DOHH2 (cell line): ENCODE measurements at regions not wholly inside any gene's neighbourhood (a gene's known extent, or its start where the extent isn't known, plus 50 kb on each side); places are given as distances from the start of the nearest gene placed in this dataset.

Source experiments
- H3F3A ChIP-seq: fragments of 200-600 bp; sonication (generic), shearing (Covaris generic); 2 replicates; pipeline ENCODE4 v1.6.0; 2016; ENCODE audit warnings: antibody characterized with exemption, mild to moderate bottlenecking; ENCODE audit not compliant: control insufficient read depth, insufficient read depth
- H3K27ac ChIP-seq: fragments of 200-600 bp; sonication (generic); 2 replicates; pipeline ENCODE4 v1.5.1; 2014; ENCODE audit warnings: low read depth, mild to moderate bottlenecking, low read length, moderate library complexity
- H3K27me3 ChIP-seq: fragments of 200-600 bp; sonication (generic); 2 replicates; pipeline ENCODE4 v1.6.1; 2014; ENCODE audit warnings: mild to moderate bottlenecking, low read length, mixed read lengths; ENCODE audit not compliant: control insufficient read depth
- H3K36me3 ChIP-seq: fragments of 200-600 bp; sonication (generic); 2 replicates; pipeline ENCODE4 v1.6.1; 2014; ENCODE audit warnings: mild to moderate bottlenecking, low read length, moderate library complexity, mixed read lengths; ENCODE audit not compliant: control insufficient read depth
- H3K4me1 ChIP-seq: fragments of 200-600 bp; sonication (generic); 2 replicates; pipeline ENCODE4 v1.6.1; 2014; ENCODE audit warnings: mild to moderate bottlenecking, low read length, mixed read lengths; ENCODE audit not compliant: control insufficient read depth
- H3K4me2 ChIP-seq: fragments of 200-600 bp; sonication (generic); 2 replicates; pipeline ENCODE4 v1.6.0; 2014; ENCODE audit warnings: mild to moderate bottlenecking, low read length, moderate library complexity
- H3K4me3 ChIP-seq: fragments of 200-600 bp; sonication (generic); 2 replicates; pipeline ENCODE4 v1.5.1; 2014; ENCODE audit warnings: mild to moderate bottlenecking, low read length, mixed read lengths
- H3K79me2 ChIP-seq: fragments of 200-600 bp; sonication (generic); 2 replicates; pipeline ENCODE4 v1.6.1; 2014; ENCODE audit warnings: mild to moderate bottlenecking, low read length, mixed read lengths; ENCODE audit not compliant: control insufficient read depth
- H3K9me2 ChIP-seq: fragments of 200-600 bp; sonication (generic); replicated peaks from 2 replicates; pipeline ENCODE4 v1.6.1; 2014; ENCODE audit warnings: mild to moderate bottlenecking, low read length, mixed read lengths; ENCODE audit not compliant: control insufficient read depth
- H3K9me3 ChIP-seq: fragments of 200-600 bp; sonication (generic); 2 replicates; pipeline ENCODE4 v1.6.1; 2014; ENCODE audit warnings: antibody characterized with exemption, low read length, mixed read lengths; ENCODE audit not compliant: control insufficient read depth, insufficient read depth
- H4K20me1 ChIP-seq: fragments of 200-600 bp; sonication (generic); 2 replicates; pipeline ENCODE4 v1.6.0; 2014; ENCODE audit warnings: low read depth, mild to moderate bottlenecking, antibody characterized with exemption, low read length, moderate library complexity; ENCODE audit not compliant: control insufficient read depth, insufficient read depth
- EZH2phosphoT487 ChIP-seq: fragments of 200-600 bp; sonication (generic); IDR thresholded peaks from 2 replicates; pipeline ENCODE4 v1.6.1; 2017; ENCODE audit warnings: borderline replicate concordance, mild to moderate bottlenecking, antibody characterized with exemption, low read length, moderate library complexity, mixed read lengths
- TF ChIP-seq, protein P1 (sequence below): fragments of 200-600 bp; sonication (generic); IDR thresholded peaks from one replicate; pipeline ENCODE4 v1.5.1; 2014; ENCODE audit warnings: antibody characterized with exemption, mild to moderate bottlenecking, low read depth, low read length; ENCODE audit not compliant: poor library complexity, severe bottlenecking

DNA sequence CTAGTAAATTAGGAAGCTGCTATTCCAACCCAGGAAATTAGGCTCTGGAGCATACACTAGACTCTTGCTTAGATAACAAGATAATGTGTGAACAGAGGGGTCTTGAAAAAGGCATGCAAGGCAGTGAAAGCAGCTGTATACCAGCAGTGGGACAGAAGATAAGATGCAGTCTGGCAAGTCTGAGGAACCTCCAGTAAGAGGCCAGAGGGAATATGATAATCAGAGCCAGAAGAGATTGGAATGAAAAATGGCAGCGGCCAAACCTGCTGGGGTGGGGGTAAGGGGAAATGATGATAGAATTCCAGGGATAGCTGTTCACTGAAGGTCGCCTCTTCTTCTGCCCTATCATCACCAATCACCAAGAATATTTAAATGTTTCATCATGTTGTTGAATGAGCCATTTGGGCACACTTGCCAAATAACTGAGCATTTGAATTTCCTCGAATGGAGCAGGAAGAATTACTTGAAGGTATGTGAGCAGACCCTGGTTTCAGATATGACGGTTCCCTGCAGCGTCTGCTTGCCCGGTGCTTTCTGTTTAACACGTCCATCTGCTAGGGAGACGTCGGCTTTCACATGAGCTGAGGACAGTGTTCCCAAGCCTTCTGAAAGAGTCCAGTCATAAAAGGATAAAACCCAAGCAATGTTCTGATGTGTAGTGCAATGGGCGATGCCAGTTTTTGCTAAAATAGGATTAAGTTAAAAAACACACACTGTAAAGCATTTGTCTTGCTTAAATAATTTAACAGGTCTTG is 173.3 kb downstream of the RWDD3 start:
- H3K27ac ChIP-seq, result no peak overlapping the region
- TF ChIP-seq, protein P1, sequence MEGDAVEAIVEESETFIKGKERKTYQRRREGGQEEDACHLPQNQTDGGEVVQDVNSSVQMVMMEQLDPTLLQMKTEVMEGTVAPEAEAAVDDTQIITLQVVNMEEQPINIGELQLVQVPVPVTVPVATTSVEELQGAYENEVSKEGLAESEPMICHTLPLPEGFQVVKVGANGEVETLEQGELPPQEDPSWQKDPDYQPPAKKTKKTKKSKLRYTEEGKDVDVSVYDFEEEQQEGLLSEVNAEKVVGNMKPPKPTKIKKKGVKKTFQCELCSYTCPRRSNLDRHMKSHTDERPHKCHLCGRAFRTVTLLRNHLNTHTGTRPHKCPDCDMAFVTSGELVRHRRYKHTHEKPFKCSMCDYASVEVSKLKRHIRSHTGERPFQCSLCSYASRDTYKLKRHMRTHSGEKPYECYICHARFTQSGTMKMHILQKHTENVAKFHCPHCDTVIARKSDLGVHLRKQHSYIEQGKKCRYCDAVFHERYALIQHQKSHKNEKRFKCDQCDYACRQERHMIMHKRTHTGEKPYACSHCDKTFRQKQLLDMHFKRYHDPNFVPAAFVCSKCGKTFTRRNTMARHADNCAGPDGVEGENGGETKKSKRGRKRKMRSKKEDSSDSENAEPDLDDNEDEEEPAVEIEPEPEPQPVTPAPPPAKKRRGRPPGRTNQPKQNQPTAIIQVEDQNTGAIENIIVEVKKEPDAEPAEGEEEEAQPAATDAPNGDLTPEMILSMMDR, result no peak
- no peak for TF ChIP-seq EZH2phosphoT487
- no peaks in the 10 kb centered on the region for H3K36me3 ChIP-seq
- H3F3A ChIP-seq, result no peaks in the 10 kb centered on the region
- H3K4me3 ChIP-seq, result no peak overlapping the region
- H4K20me1 ChIP-seq, result no peaks in the 10 kb centered on the region
- H3K27me3 ChIP-seq, result no peaks in the 10 kb centered on the region
- no peak overlapping the region for H3K4me2 ChIP-seq
- no peaks in the 10 kb centered on the region for H3K9me3 ChIP-seq
- no peaks in the 10 kb centered on the region for H3K4me1 ChIP-seq
- no peaks in the 10 kb centered on the region for H3K79me2 ChIP-seq
- no peaks in the 10 kb centered on the region for H3K9me2 ChIP-seq

DNA sequence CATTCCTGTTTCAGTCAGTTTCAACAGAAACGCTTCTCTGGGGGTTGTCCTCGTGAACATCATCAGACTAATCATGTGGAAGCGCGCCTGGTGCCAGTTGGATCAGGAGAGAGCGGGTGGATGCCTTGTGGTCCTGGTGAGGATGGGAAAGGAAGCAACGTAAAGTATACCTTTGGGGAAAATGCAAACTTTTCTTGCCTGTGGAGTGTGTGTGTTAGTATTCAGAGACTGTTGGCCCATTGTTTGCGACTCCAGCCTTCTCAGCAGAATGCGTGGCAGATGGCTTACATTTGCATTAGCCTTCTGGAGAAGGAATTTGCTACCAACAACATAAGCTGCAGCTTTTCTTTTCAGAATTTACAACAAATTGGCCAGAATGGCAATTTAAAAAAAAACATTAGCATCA is 173.9 kb downstream of the RWDD3 start:
- Histone ChIP-seq H3K79me2 (no peaks in the 10 kb centered on the region), H3K9me3 (no peaks in the 10 kb centered on the region), H3K9me2 (no peaks in the 10 kb centered on the region), H3K4me1 (no peaks in the 10 kb centered on the region), H3K27me3 (no peaks in the 10 kb centered on the region), H4K20me1 (no peaks in the 10 kb centered on the region), H3F3A (no peaks in the 10 kb centered on the region), H3K4me2 (no peak overlapping the region), H3K4me3 (no peak overlapping the region), H3K36me3 (no peaks in the 10 kb centered on the region), H3K27ac (no peak overlapping the region)
- no peak for TF ChIP-seq EZH2phosphoT487
- TF ChIP-seq, protein P1, result no peak

DNA sequence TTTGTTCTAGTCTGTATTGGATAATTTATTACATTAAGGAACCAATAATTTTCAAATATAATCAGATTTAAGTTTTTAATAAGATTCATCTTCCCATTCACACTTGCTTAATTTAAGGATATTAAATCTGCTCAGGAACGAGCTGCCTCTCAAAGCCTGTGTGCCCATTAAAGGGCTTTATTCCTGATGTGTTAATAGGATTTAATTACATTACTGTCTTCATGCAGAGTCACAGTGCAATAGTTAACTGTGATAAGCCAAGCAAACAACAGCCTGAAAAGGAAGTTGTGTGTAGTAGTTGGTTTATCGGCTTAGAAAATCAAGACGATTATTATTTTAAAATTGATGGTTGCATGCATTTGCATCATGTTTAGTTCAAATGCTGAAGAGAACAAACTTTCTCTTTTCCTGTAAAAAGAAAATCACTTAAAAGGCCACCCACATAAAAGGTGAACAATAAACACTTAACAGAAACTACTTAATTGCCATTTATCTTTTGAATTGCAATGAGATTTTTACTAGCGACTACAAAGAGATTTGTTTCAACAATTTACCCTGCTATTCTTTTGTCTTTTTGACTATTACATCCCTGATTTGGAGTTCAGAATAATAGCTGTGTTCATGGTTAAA is 174.6 kb downstream of the RWDD3 start:
- no peaks in the 10 kb centered on the region for H3K36me3 ChIP-seq
- H3K9me3 ChIP-seq, result no peaks in the 10 kb centered on the region
- no peak overlapping the region for H3K4me2 ChIP-seq
- TF ChIP-seq EZH2phosphoT487, result no peak
- TF ChIP-seq, protein P1, result no peak
- no peaks in the 10 kb centered on the region for H3F3A ChIP-seq
- H3K27ac ChIP-seq, result no peak overlapping the region
- no peaks in the 10 kb centered on the region for H3K27me3 ChIP-seq
- H3K79me2 ChIP-seq, result no peaks in the 10 kb centered on the region
- no peaks in the 10 kb centered on the region for H4K20me1 ChIP-seq
- H3K4me3 ChIP-seq, result no peak overlapping the region
- H3K4me1 ChIP-seq, result no peaks in the 10 kb centered on the region
- H3K9me2 ChIP-seq, result no peaks in the 10 kb centered on the region
